ENCODE measurements at regions not wholly inside any gene's neighbourhood (a gene's known extent, or its start where the extent isn't known, plus 50 kb on each side); places are given as distances from the start of the nearest gene placed in this dataset.

DNA sequence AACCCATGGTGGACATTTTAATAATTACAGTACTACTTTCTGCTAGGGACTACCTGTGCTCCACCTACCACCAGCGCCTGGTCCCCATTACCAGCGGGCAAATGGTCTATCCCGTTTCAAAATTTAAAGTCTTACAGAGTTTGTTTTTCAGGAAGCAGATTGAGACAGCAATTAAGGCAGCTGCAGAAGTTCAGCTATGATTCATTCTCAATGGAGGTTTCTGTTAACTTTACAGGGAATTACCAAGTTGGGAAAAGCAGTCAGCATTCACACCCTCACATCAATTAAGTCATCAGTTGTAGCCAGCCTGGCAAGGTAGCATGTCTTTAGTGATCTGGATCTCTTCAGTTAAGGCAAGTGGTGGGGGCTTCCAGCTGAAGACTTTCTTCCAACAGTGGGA is 410.6 kb upstream of the DAB2 start:
- no peak overlapping the region for H3K4me3 ChIP-seq (ENCODE audit: low read depth, low read length)
- H3K27me3 ChIP-seq (ENCODE audit: control insufficient read depth, insufficient read depth, low read length), result no peaks in the 10 kb centered on the region
- H3K36me3 ChIP-seq (ENCODE audit: control insufficient read depth, insufficient read depth, low read length), result no peaks in the 10 kb centered on the region
- DNase-seq (ENCODE audit: low read depth), result no peak
- TF ChIP-seq, protein P1, sequence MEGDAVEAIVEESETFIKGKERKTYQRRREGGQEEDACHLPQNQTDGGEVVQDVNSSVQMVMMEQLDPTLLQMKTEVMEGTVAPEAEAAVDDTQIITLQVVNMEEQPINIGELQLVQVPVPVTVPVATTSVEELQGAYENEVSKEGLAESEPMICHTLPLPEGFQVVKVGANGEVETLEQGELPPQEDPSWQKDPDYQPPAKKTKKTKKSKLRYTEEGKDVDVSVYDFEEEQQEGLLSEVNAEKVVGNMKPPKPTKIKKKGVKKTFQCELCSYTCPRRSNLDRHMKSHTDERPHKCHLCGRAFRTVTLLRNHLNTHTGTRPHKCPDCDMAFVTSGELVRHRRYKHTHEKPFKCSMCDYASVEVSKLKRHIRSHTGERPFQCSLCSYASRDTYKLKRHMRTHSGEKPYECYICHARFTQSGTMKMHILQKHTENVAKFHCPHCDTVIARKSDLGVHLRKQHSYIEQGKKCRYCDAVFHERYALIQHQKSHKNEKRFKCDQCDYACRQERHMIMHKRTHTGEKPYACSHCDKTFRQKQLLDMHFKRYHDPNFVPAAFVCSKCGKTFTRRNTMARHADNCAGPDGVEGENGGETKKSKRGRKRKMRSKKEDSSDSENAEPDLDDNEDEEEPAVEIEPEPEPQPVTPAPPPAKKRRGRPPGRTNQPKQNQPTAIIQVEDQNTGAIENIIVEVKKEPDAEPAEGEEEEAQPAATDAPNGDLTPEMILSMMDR (IDR thresholded peaks at IDR 0.05; ENCODE audit: insufficient read depth, low read length, poor library complexity, severe bottlenecking), result no peak

DNA sequence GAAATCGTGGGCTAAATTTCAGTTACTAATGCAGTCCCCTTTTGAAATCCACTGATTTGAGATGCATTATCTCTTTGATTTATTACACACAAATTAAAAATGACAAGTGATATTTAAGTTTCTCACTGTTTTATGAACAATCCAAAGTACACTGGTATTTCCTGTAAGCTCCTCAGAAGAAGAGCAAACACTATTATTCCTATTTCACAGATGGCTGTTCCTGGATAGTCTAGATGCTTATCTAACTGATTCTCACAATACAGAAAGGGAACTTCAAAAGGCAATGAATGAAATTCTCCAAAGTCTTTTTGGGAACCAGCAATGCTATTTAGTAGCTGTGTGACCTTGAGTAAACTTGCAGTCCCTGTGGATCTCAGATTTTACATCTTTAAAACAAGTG is 404.7 kb upstream of the DAB2 start:
- H3K4me3 ChIP-seq (ENCODE audit: low read depth, low read length), result no peak overlapping the region
- DNase-seq (ENCODE audit: low read depth), result no peak
- TF ChIP-seq, protein P1 (IDR thresholded peaks at IDR 0.05; ENCODE audit: insufficient read depth, low read length, poor library complexity, severe bottlenecking), result no peak
- no peaks in the 10 kb centered on the region for H3K36me3 ChIP-seq (ENCODE audit: control insufficient read depth, insufficient read depth, low read length)
- H3K27me3 ChIP-seq (ENCODE audit: control insufficient read depth, insufficient read depth, low read length), result no peaks in the 10 kb centered on the region

DNA sequence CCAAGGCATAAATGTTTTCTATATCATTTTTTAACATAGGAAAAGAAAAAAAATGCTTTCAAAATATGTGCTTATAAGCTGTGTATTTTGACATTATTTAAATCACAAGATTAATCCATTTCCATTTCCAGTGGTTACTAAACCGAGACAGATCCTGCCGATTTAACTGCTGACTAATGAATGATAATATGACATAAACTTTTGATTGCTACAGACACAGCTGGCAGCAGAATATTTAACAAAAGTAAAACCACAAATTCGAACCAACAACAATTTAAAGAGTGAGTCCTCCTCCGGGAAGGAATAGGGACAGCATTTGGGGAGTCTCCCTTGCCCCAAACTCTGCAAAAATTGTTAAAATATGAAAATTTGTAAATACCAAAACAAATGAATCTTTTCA is 401.3 kb upstream of the DAB2 start:
- TF ChIP-seq, protein P1 (IDR thresholded peaks at IDR 0.05; ENCODE audit: insufficient read depth, low read length, poor library complexity, severe bottlenecking), result no peak
- no peak for DNase-seq (ENCODE audit: low read depth)
- Histone ChIP-seq H3K36me3 (ENCODE audit: control insufficient read depth, insufficient read depth, low read length) (no peaks in the 10 kb centered on the region), H3K4me3 (ENCODE audit: low read depth, low read length) (no peak overlapping the region), H3K27me3 (ENCODE audit: control insufficient read depth, insufficient read depth, low read length) (no peaks in the 10 kb centered on the region)

DNA sequence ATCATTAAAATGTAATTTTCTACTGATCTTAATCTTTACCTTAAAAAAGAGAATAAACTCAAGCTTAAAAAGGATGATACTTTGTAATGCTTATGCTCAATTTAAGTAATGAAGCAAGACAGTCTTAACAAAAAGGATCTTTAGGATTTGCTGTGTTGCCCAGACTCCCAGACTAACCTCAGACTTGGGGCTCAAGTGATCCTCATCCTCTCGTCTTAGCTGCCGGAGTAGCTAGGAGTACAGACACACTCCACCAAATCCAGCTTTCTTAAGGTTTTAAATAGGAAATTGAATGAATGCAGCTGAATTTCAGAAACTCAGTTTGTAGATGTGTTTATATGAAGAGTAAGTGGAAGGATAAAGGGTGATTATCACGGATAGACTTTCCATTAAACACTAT is 400.5 kb upstream of the DAB2 start:
- no peak for DNase-seq (ENCODE audit: low read depth)
- TF ChIP-seq, protein P1 (IDR thresholded peaks at IDR 0.05; ENCODE audit: insufficient read depth, low read length, poor library complexity, severe bottlenecking), result no peak
- no peaks in the 10 kb centered on the region for H3K27me3 ChIP-seq (ENCODE audit: control insufficient read depth, insufficient read depth, low read length)
- H3K36me3 ChIP-seq (ENCODE audit: control insufficient read depth, insufficient read depth, low read length), result no peaks in the 10 kb centered on the region
- H3K4me3 ChIP-seq (ENCODE audit: low read depth, low read length), result no peak overlapping the region

DNA sequence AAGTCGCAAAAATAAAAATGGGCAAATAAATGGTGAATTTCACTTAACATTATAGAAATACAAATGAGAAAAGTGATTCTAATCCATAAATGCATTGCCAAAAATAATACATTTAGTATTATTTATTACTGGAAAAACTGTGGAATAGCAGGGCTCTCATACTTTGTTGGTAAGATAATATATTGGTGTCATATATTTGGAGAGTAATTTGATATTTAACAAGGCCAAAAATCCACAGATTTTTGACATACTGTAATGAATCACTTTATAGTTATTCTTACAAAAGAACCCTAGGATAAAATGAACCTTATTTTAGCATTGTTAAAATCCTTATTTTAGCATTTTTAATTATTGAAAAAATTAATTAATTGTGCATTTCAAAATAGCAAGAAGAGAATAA is 397.2 kb upstream of the DAB2 start:
- H3K4me3 ChIP-seq (ENCODE audit: low read depth, low read length), result no peak overlapping the region
- TF ChIP-seq, protein P1 (IDR thresholded peaks at IDR 0.05; ENCODE audit: insufficient read depth, low read length, poor library complexity, severe bottlenecking), result no peak
- DNase-seq (ENCODE audit: low read depth), result no peak
- no peaks in the 10 kb centered on the region for H3K27me3 ChIP-seq (ENCODE audit: control insufficient read depth, insufficient read depth, low read length)
- H3K36me3 ChIP-seq (ENCODE audit: control insufficient read depth, insufficient read depth, low read length), result no peaks in the 10 kb centered on the region

DNA sequence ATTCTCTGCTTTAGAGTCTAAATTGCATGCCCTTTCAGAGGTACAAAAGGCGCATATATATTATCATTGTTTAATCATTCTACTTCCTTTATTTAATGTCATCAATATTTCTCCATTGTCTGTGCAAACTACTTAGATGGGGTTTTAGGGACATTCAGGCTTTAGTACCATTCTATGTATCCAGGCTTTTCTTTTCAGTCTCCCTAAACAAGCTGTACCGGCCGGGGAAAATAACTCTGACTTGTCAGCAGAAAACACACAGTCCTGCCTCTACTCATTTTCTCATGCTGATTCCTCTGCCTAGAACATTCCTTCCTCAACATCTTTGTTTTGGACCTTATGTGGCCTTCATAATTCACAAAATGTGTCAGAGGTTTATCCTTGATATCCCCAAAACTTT is 392.1 kb upstream of the DAB2 start:
- TF ChIP-seq, protein P1 (IDR thresholded peaks at IDR 0.05; ENCODE audit: insufficient read depth, low read length, poor library complexity, severe bottlenecking), result no peak
- Histone ChIP-seq H3K4me3 (ENCODE audit: low read depth, low read length) (no peak overlapping the region), H3K27me3 (ENCODE audit: control insufficient read depth, insufficient read depth, low read length) (no peaks in the 10 kb centered on the region), H3K36me3 (ENCODE audit: control insufficient read depth, insufficient read depth, low read length) (no peaks in the 10 kb centered on the region)
- no peak for DNase-seq (ENCODE audit: low read depth)

All from kidney epithelial cell (primary cell).